ENCODE measurements at regions not wholly inside any gene's neighbourhood (a gene's known extent, or its start where the extent isn't known, plus 50 kb on each side); places are given as distances from the start of the nearest gene placed in this dataset.
A peak's percentile ranks its signal among the peaks of the same experiment; 100 is the strongest.
"Not testable (repeated sequence)": the region's sequence is repeated elsewhere in the genome, so short reads cannot be mapped to it uniquely, and the experiment has no call there.

DNA sequence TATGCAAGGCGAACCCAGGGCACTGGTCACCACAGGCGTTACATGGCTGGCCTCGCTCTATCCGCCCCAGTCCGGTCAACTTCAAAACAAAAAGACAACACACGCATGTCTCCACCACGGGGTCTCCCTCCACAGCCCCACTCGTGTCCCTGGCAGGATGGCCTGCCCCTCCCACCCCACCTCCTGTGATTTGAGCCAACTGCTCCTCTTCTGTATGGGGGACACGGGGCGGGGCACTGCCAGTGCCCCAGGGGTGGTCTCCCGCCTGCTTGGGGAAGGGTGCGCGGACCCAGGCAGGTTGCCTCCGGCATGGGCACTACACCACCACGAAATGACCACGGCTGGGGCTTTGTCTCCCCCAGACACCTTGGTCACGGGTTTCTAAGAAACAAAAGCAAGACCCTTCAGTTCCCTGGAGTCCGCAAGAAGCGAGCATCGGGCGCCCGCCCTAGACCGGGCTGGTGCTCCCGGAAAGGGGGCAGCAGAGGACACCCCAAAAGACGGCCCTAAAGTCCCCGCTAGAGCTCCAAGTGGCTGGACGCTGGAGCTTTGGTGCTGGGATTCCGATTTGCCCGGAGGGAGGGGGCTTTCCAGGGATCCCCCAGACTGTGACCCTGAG, 219.3 kb upstream of the PRICKLE2 start:
- Histone ChIP-seq H3K36me3 (ENCODE audit: insufficient read depth, low read length) (no peaks in the 10 kb centered on the region), H3K4me3 (ENCODE audit: low read length) (no peak overlapping the region), H3K9me3 (ENCODE audit: low read length) (no peaks in the 10 kb centered on the region), H3K4me1 (ENCODE audit: insufficient read depth, low read length) (no peaks in the 10 kb centered on the region), H3K27ac (ENCODE audit: low read depth, low read length) (no peak overlapping the region), H3K27me3 (ENCODE audit: insufficient read depth, low read length, poor library complexity, severe bottlenecking) (no peaks in the 10 kb centered on the region)
- peak overlapping the region in 1 of 7 donors; percentile 59 for H3K4me3 Mint-ChIP-seq
- no peaks in the 10 kb centered on the region for H3K36me3 Mint-ChIP-seq
- H3K27ac Mint-ChIP-seq = no peak overlapping the region
- DNase-seq = no peak
- H3K4me1 Mint-ChIP-seq = no peaks in the 10 kb centered on the region
- ChIA-PET CTCF (no interaction called here), POLR2A (no interaction called here)
- H3K27me3 Mint-ChIP-seq = peaks cover 30 to 61% of the 10 kb centered on the region in 2 donors
- peaks cover 0 to 2% (median 0%) of the 10 kb centered on the region in 5 donors for H3K9me3 Mint-ChIP-seq

DNA sequence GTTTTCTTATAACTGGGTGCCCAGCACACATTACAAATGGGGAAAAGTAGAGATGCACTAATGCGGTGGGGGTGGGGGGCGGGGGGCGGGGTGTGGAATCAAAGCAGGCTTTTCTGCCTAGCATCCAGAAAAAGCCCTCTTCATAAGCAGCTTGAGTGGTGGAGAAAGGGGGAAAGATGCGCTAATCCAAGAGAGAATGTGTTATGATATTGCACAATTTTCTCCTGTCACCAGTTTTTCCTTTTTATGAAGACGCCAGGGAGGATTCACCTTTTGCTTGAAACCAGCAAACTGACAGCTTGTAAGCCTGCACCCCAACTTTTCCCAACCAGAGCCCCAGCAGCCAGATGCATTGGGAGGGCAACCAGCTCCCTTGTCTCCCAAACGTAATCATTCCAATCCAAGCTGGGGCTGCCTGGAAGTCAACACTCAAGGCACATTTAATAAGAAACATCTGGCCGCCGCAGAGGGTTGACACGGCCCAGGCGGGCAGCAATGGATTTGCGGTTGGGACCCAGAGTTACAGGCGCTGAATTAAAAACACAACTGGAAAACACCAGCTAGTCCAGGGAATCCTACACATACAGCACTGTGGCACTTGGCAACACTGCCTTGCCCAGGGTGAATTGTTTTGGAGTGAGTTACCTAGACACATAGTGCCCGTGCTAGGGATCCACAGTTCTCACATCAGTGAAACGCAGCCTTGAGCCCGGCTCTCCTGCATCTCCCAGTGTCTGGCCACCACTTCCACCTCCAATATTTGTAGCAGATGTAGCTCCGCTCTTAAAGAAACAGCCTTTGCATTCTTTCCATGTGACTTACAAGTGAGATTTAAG, 218.5 kb upstream of the PRICKLE2 start:
- H3K36me3 Mint-ChIP-seq = no peaks in the 10 kb centered on the region

DNA sequence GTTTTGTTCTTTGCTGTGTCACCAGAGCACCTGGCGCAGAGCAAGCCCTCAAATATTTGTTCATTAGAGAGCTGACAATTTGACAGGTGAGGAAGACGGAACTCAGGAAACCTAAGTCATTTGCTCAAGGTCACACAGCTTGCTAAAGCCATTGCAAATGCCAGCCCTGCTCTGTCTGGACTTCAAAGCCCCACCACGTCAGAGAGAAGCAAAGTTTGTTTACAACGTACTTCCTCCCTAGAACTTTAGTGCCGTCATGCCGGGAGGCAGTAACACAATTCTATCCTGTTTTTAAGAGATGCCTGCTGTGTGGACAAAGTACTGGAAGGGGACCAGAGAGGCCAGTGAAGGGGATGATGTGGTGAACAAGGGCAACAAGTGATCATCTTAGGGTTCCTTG, 216.6 kb upstream of the PRICKLE2 start:
- no peaks in the 10 kb centered on the region for H3K36me3 Mint-ChIP-seq
- ChIA-PET CTCF (no interaction called here), POLR2A (no interaction called here)
- H3K4me1 Mint-ChIP-seq = no peaks in the 10 kb centered on the region
- H3K4me3 Mint-ChIP-seq = no peak overlapping the region
- Histone ChIP-seq H3K4me1 (ENCODE audit: insufficient read depth, low read length) (no peaks in the 10 kb centered on the region), H3K27ac (ENCODE audit: low read depth, low read length) (no peak overlapping the region), H3K9me3 (ENCODE audit: low read length) (no peaks in the 10 kb centered on the region), H3K27me3 (ENCODE audit: insufficient read depth, low read length, poor library complexity, severe bottlenecking) (no peaks in the 10 kb centered on the region), H3K36me3 (ENCODE audit: insufficient read depth, low read length) (no peaks in the 10 kb centered on the region), H3K4me3 (ENCODE audit: low read length) (no peak overlapping the region)
- peaks cover 0 to 8% (median 0%) of the 10 kb centered on the region in 5 donors for H3K9me3 Mint-ChIP-seq
- no peak for DNase-seq
- H3K27me3 Mint-ChIP-seq = peaks cover 24 to 44% of the 10 kb centered on the region in 2 donors
- H3K27ac Mint-ChIP-seq = no peak overlapping the region

More for the DNA sequence above, 218.5 kb upstream of the PRICKLE2 start:
- Histone ChIP-seq H3K4me1 (ENCODE audit: insufficient read depth, low read length) (no peaks in the 10 kb centered on the region), H3K36me3 (ENCODE audit: insufficient read depth, low read length) (no peaks in the 10 kb centered on the region), H3K27ac (ENCODE audit: low read depth, low read length) (no peak overlapping the region), H3K9me3 (ENCODE audit: low read length) (no peaks in the 10 kb centered on the region), H3K27me3 (ENCODE audit: insufficient read depth, low read length, poor library complexity, severe bottlenecking) (no peaks in the 10 kb centered on the region), H3K4me3 (ENCODE audit: low read length) (no peak overlapping the region)
- ChIA-PET CTCF (no interaction called here), POLR2A (no interaction called here)
- Mint-ChIP-seq H3K4me1 (no peaks in the 10 kb centered on the region), H3K4me3 (no peak overlapping the region), H3K27me3 (peaks cover 30 to 55% of the 10 kb centered on the region in 2 donors), H3K27ac (no peak overlapping the region), H3K9me3 (peaks cover 0 to 2% (median 0%) of the 10 kb centered on the region in 5 donors)
- DNase-seq = no peak

DNA sequence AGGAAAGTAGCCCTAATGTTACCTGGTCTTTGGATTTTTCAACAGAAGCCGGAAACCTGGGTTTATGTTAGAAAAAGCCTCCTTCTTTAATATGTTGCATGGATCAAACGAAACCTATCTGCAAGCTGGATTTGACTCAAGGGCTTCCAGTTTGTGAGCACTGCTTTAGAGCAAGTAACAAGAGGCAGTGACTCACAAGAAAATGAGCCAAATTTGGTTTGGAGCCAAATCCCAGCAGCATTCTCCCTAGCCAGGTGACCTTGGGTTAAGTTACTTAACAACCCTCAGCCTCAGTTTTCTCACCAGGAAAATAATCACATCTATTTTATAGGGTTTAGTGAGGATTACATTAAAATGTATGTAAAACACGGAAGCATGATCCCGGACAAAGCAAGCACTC, 215.2 kb upstream of the PRICKLE2 start:
- no peak for DNase-seq
- CTCF ChIA-PET = no interaction called here
- Histone ChIP-seq H3K4me3 (ENCODE audit: low read length) (no peak overlapping the region), H3K9me3 (ENCODE audit: low read length) (no peaks in the 10 kb centered on the region), H3K4me1 (ENCODE audit: insufficient read depth, low read length) (no peaks in the 10 kb centered on the region), H3K27ac (ENCODE audit: low read depth, low read length) (no peak overlapping the region), H3K27me3 (ENCODE audit: insufficient read depth, low read length, poor library complexity, severe bottlenecking) (no peaks in the 10 kb centered on the region), H3K36me3 (ENCODE audit: insufficient read depth, low read length) (no peaks in the 10 kb centered on the region)
- no peak overlapping the region for H3K4me3 Mint-ChIP-seq
- H3K9me3 Mint-ChIP-seq = peaks cover 0 to 6% (median 3%) of the 10 kb centered on the region in 5 donors
- H3K4me1 Mint-ChIP-seq = no peaks in the 10 kb centered on the region
- peaks cover 18 to 32% of the 10 kb centered on the region in 2 donors for H3K27me3 Mint-ChIP-seq
- POLR2A ChIA-PET = no interaction called here
- no peaks in the 10 kb centered on the region for H3K36me3 Mint-ChIP-seq
- no peak overlapping the region for H3K27ac Mint-ChIP-seq

DNA sequence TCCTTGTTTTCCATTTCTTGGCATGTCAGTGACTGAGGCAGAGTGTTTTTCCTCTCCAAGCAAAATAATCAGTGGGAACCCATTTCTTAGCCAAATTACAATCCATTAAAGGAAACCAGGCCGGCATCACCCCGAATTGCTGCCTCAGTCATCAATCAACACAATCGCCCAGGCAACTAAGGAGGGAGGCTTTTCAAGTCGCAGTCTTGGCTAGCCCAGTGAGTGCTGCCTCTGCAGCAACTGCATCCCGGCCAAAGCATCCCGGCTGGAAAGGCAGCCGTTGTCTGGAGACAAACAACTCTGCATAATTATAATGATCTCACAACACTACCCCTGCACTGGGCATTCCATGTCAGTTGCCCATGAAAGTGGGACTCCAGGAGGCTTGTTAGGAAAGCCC, 213.5 kb upstream of the PRICKLE2 start:
- CTCF ChIA-PET = no interaction called here
- no peaks in the 10 kb centered on the region for H3K36me3 ChIP-seq (ENCODE audit: insufficient read depth, low read length)
- Mint-ChIP-seq H3K27ac (no peak overlapping the region), H3K36me3 (no peaks in the 10 kb centered on the region), H3K4me1 (no peaks in the 10 kb centered on the region), H3K4me3 (no peak overlapping the region), H3K27me3 (peaks cover 15 to 23% of the 10 kb centered on the region in 2 donors), H3K9me3 (peaks cover 0 to 12% (median 6%) of the 10 kb centered on the region in 5 donors)
- H3K27ac ChIP-seq (ENCODE audit: low read depth, low read length) = no peak overlapping the region
- no peaks in the 10 kb centered on the region for H3K4me1 ChIP-seq (ENCODE audit: insufficient read depth, low read length)
- DNase-seq = no peak
- H3K4me3 ChIP-seq (ENCODE audit: low read length) = no peak overlapping the region
- no peaks in the 10 kb centered on the region for H3K27me3 ChIP-seq (ENCODE audit: insufficient read depth, low read length, poor library complexity, severe bottlenecking)
- POLR2A ChIA-PET = no interaction called here
- no peaks in the 10 kb centered on the region for H3K9me3 ChIP-seq (ENCODE audit: low read length)

DNA sequence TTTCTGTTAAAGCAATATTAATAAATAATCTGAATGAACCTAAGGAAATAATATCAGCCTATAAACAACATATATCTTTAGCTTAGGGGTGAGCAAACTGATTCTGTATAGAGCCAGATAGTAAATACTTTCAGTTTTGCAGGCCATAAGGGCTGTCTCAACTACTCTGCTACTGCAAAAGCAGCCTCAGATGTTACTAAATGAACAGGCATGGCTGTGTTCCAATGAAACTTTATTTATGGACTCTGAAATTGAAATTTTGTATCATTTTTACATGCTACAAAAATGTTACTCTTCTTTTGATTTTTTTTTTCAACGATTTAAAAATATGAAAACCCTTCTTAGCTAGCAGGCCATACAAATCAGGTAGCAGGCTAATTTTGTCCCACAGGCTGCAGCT, 212.8 kb upstream of the PRICKLE2 start:
- Mint-ChIP-seq H3K27me3 (peaks cover 12 to 15% of the 10 kb centered on the region in 2 donors), H3K36me3 (no peaks in the 10 kb centered on the region), H3K4me3 (no peak overlapping the region), H3K9me3 (peaks cover 0 to 13% (median 6%) of the 10 kb centered on the region in 5 donors), H3K4me1 (no peaks in the 10 kb centered on the region), H3K27ac (no peak overlapping the region)
- no peaks in the 10 kb centered on the region for H3K27me3 ChIP-seq (ENCODE audit: insufficient read depth, low read length, poor library complexity, severe bottlenecking)
- ChIA-PET CTCF (no interaction called here), POLR2A (no interaction called here)
- H3K9me3 ChIP-seq (ENCODE audit: low read length) = no peaks in the 10 kb centered on the region
- no peak overlapping the region for H3K27ac ChIP-seq (ENCODE audit: low read depth, low read length)
- H3K4me3 ChIP-seq (ENCODE audit: low read length) = no peak overlapping the region
- DNase-seq = no peak
- no peaks in the 10 kb centered on the region for H3K36me3 ChIP-seq (ENCODE audit: insufficient read depth, low read length)
- no peaks in the 10 kb centered on the region for H3K4me1 ChIP-seq (ENCODE audit: insufficient read depth, low read length)

DNA sequence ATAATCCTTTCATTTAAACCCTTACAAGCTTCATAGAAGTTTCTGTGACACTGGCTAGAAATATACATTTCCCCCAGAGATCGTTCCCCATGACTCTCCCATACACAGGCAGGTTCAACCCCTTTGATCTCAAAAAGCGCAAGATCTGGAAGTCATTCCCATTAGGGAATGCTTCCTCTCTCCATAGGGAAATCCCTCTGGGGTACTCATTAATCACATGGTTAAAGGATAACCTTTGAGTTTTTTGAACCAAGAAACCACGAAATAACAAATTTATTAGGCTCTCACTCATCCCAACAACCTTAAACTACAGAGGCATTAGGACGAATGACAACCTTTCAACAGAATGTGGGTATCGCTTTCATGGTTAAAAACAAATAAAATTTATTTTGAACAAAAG, 211.9 kb upstream of the PRICKLE2 start:
- Histone ChIP-seq H3K4me3 (ENCODE audit: low read length) (no peak overlapping the region), H3K9me3 (ENCODE audit: low read length) (no peaks in the 10 kb centered on the region), H3K36me3 (ENCODE audit: insufficient read depth, low read length) (no peaks in the 10 kb centered on the region), H3K27me3 (ENCODE audit: insufficient read depth, low read length, poor library complexity, severe bottlenecking) (no peaks in the 10 kb centered on the region), H3K27ac (ENCODE audit: low read depth, low read length) (no peak overlapping the region), H3K4me1 (ENCODE audit: insufficient read depth, low read length) (no peaks in the 10 kb centered on the region)
- ChIA-PET CTCF (no interaction called here), POLR2A (no interaction called here)
- Mint-ChIP-seq H3K4me3 (no peak overlapping the region), H3K36me3 (no peaks in the 10 kb centered on the region), H3K4me1 (no peaks in the 10 kb centered on the region), H3K9me3 (peaks cover 0 to 13% (median 6%) of the 10 kb centered on the region in 5 donors), H3K27me3 (peaks cover 8 to 11% of the 10 kb centered on the region in 2 donors), H3K27ac (no peak overlapping the region)
- DNase-seq = no peak

DNA sequence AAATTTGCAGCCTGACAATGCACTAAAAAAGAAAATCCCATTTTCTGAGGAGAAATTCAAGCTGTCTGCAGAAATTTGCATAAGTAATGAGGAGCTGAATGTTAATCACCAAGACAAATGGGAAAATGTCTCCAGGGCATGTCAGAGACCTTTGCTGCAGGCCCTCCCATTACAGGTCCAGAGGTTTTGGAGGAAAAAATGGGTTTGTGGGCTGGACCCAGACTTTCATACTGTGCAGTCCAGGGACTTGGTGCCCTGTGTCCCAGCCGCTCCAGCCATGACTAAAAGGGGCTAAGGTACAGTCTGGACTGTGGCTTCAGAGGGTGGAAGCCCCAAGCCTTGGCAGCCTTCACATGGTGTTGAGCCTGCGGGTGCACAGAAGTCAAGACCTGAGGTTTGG, 209.8 kb upstream of the PRICKLE2 start:
- H3K4me1 Mint-ChIP-seq; CTCF ChIA-PET; H3K27me3 ChIP-seq (ENCODE audit: insufficient read depth, low read length, poor library complexity, severe bottlenecking); POLR2A ChIA-PET; H3K27me3 Mint-ChIP-seq; H3K4me3 ChIP-seq (ENCODE audit: low read length); H3K27ac ChIP-seq (ENCODE audit: low read depth, low read length); H3K27ac Mint-ChIP-seq; H3K36me3 ChIP-seq (ENCODE audit: insufficient read depth, low read length); H3K36me3 Mint-ChIP-seq; H3K4me3 Mint-ChIP-seq; H3K4me1 ChIP-seq (ENCODE audit: insufficient read depth, low read length); H3K9me3 ChIP-seq (ENCODE audit: low read length); DNase-seq: not testable (repeated sequence)
- peaks cover 0 to 13% (median 6%) of the 10 kb centered on the region in 5 donors for H3K9me3 Mint-ChIP-seq
